ENCODE measurements at regions not wholly inside any gene's neighbourhood (a gene's known extent, or its start where the extent isn't known, plus 50 kb on each side); places are given as distances from the start of the nearest gene placed in this dataset.
"Not testable (repeated sequence)": the region's sequence is repeated elsewhere in the genome, so short reads cannot be mapped to it uniquely, and the experiment has no call there.

DNA sequence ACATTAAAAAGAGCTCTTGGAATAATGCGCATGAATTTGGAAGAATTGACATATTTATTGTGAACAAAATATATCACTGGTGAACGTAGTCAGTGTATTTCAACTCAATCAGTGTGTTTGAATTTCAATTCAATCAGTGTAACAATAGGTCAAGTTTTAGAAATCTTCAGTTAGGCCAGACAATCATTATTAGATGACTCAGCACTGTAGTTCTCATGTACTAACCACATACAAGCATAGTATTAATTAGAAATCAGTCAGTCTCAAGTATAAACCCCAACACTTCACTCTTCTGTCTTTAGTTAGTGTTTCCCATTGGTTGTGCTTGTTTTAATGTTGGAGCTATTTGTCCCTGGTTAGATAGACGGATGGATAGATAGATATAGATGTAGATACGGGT lies 1247.9 kb downstream of the NXPH1 start:
- no peak for DNase-seq (ENCODE audit: low read depth)

DNA sequence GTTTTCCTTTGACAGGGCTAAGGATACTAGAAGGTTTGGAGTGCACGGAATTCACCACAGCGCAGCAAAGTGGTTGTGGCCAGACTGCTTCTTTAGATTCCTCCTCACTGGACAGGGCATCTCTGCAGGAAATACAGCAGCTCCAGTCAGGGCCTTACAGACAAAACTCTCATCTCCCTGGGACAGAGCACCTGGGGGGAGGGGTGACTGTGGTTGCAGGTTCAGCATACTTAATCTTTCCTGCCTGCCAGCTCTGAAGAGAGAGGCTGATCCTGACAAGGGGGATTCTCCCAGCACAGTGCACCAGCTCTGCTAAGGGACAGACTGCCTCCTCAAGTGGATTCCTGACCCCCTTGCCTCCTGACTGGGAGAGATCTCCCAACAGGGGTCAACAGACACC lies 1257.9 kb downstream of the NXPH1 start:
- DNase-seq (ENCODE audit: low read depth): no peak

DNA sequence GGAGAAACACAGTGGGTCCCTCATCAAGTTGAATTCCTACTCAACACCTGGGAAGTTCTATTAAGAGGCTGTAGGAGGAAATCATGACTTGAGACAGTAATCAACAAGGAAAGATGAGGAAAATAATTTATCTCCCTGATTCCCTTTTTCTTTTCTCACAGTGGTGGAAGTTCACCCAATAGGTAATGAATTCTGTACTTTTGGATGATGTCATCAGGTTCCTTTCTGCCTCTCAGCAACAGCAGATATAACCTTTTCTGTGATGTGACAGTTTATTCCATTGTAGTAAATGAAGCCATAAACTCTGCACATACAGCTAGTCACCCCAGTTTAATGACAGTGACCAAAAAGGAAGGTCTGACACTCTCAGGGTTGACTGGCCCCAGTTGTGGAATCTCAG lies 1265.0 kb downstream of the NXPH1 start:
- DNase-seq (ENCODE audit: low read depth): no peak

DNA sequence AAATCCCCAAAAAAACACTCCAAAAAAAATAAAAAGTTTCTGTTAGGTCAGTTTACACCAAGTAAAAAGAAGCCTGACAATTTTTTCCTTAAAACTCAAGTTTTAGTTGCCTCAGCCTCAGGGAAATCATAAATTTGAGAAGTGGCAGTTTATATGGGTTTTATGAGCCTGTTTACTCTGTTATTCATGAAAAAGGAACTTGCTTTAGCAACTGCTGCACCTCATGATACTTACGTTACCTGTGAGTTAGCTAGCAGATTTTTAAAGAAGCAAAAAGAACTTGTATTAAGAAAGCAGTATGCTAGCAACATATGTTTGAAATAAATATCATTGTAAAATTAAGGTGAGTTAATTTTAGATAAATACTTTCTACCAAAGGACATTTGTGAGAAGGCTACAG lies 1264.5 kb upstream of the PHF14 start:
- no peak for DNase-seq (ENCODE audit: low read depth)

DNA sequence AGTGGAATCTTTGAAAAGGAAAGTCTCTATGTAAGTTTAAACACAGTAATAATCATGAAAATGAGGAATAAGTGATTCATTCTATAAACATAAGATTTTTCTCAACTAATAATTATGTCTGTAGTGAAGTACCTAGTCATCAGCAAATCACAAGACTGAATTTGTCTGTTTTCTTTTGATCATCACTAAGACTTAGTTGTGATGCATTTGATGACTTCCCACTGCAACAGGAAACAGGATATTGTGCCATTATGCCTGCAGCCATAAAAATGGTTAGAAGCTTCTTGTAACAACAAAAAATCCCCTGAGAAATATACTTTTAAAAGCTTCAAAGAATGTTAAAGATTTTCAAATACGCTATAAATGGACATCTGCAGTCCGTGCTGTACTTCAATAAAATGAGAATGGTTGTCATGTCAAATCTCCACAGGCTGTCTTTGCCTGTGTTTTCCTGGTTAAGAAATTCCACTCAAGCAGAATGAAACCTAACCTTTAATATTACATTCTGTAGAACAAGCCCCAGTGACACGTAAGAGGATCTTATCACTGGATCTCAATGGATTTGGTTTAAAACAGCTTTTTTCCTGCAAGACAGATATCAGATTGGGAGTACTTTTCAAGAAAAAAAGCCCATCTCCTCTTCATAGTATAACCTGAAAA lies 1262.3 kb upstream of the PHF14 start:
- DNase-seq (ENCODE audit: low read depth): peak; percentile 9

DNA sequence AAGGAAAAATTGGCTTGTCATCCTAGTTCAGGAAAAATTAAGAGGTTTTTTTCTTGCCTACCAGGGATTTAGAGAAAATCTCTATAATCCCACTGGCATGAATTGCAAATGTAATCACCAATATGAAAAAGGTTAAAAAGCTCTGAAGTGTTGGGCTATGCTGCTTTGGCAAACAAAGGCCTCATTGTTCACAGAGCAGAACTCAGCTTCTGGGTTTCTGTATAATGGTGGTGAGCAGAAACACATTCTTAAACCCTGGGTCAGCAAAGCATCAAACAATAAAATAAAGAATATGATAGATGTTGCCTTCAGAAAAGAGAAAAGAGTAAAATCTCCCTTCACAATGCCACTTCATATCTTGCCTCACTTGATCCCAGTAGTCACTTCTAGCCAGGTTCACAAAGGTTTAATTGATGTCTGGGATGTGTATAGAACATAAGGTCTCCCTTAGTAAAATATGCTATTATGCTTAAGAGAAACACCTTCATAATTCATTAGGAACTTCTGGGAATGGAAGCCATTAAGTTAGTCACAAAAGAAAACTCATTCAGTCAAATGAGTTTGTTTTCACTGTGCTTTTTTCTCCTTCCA lies 1255.5 kb upstream of the PHF14 start:
- peak; percentile 39 for DNase-seq (ENCODE audit: low read depth)

DNA sequence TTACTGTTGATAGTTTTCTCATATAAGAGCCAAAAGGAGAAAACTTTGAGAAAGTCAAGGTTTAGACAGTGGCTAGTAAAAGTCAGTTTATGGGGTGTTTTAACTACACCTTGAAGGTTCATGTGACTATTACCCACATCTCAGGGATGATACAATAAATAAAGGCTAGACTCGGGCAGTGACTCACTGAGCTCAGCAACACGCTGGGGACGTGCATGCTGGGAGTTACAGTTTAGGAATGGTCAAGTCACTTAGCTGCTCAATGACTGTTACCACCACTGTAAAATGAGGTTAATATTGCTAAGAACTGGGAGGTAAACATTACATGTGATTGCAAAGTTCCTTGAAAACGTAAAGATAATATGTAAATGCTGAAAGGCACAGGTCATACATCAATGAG lies 1254.4 kb upstream of the PHF14 start:
- peak; percentile 48 for DNase-seq (ENCODE audit: low read depth)

DNA sequence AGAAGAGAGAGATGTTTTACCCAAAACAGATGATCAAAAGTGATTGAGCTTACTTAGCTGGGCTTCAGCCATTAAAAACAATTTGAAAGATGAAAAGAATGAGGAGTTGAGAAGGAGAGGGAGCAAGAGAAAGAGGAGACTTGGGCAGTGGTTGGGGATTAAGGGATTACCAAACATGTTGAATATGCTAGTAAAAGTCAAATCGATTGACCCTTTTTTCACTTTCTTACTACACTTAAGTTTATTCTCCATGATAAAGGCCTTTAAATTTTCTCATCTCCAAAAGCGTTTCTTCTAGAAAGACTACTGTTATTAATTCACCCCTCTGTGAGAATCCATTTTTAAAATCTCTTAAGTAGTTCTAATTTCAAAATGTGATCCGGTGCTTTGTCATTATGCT lies 1254.0 kb upstream of the PHF14 start:
- no peak for DNase-seq (ENCODE audit: low read depth)

DNA sequence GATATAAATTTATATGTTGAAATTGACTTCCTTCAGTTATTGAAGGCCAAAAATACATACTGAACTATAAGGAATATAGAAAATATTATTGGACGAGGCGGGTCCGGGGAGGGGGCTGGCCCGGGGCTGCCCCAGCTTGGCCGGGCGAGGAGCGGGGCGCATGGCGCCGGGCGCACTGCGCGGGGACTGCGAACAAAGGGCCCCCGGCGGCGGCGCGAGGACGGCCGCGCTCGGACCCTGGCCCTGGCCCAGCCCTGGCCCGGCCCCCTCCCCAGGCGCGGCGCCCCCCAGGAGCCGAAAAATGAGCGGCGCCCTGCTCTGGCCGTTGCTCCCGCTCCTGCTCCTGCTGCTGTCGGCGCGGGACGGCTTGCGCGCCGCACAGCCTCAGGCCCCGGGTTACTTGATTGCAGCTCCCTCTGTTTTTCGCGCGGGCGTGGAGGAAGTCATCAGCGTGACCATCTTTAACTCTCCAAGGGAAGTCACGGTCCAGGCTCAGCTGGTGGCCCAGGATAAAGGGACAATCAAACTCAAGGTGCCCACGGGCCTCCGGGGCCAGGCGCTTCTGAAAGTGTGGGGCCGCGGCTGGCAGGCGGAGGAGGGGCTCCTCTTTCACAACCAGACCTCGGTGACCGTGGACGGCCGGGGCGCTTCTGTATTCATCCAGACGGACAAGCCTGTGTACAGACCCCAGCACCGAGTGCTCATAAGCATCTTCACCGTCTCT lies 1247.6 kb upstream of the PHF14 start:
- not testable (repeated sequence) for DNase-seq (ENCODE audit: low read depth)

DNA sequence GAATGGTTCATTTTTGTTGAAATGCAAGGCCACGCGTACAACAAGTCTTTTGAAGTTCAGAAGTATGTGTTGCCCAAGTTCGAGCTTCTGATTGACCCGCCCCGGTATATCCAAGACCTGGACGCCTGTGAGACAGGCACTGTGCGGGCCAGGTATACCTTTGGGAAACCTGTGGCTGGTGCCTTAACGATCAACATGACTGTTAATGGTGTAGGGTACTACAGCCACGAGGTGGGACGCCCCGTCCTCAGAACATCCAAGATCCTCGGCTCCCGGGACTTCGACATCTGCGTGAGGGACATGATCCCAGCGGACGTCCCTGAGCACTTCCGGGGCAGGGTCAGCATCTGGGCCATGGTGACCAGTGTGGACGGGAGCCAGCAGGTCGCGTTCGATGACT lies 1246.9 kb upstream of the PHF14 start:
- not testable (repeated sequence) for DNase-seq (ENCODE audit: low read depth)

DNA sequence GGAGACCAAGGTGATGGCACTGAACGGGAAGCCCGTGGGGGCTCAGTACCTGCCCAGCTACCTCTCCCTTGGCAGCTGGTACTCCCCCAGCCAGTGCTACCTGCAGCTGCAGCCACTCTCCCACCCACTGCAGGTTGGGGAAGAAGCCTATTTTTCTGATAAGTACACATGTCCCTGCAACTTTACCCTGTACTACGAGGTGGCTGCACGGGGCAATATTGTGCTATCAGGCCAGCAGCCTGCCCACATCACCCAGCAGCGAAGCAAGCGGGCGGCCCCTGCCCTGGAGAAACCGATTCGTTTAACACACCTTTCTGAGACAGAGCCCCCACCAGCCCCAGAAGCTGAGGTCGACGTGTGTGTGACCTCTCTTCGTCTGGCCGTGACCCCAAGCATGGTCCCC lies 1246.2 kb upstream of the PHF14 start:
- not testable (repeated sequence) for DNase-seq (ENCODE audit: low read depth)

DNA sequence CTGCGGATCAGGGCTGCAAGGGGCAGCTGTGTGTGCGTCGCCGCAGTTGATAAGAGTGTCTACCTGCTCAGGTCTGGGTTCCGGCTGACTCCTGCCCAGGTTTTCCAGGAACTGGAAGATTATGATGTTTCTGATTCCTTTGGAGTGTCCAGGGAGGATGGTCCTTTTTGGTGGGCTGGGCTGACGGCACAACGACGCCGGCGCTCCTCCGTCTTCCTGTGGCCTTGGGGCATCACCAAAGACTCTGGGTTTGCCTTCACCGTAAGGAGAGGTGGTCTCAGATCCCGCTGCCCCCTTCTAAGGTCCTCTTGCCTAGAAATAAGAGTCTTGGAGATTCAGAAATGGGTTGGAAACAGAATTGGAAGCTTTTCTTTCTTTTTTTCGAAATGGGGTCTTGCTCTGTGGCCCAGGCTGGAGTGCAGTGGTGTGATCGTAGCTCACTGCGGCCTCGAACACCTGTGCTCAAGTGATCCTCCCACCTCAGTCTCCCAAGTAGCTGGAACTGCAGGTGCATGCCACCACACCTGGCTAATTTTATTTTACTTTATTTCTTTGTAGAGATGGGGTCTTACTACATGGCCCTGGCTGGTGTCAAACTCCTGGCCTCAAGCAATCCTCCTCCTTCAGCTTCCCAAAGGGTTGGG lies 1245.5 kb upstream of the PHF14 start:
- not testable (repeated sequence) for DNase-seq (ENCODE audit: low read depth)

DNA sequence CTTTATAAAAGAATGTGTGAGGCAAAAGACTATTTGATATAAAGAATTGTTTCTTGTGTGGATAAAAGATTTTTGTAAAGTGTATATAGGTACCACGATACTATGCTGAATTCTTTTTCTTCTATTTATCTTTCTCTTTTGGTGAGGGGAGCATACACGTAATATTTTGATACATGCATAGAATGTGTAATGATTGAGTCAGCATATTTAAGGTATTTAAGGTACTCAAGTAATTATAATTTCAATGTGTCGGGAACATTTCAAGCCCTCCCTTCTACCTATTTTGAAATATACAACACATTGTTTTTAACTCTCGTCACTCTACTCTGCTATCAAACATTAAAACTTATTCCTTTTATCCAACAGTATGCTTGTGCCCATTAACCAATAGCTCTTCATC lies 1221.6 kb upstream of the PHF14 start:
- DNase-seq (ENCODE audit: low read depth): no peak

DNA sequence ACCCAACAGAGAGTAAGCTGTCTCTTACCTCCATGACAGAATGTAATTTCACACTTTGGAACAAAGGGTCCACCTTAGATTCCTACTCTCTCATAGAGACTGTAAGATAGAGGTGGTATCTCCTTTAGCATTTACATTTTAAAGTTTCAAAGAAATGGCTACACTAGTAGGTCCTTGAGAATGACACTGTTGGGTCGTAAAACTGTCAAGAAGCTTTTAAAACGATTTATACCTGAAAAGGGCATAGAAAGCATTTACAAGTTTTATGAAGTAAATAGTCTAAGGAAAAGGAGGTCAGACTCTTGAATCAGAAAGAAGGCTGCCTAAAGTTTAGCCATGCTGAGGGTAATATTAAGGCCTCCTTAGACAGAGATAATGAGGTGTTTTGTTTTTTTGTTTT lies 1212.4 kb upstream of the PHF14 start:
- DNase-seq (ENCODE audit: low read depth): no peak

DNA sequence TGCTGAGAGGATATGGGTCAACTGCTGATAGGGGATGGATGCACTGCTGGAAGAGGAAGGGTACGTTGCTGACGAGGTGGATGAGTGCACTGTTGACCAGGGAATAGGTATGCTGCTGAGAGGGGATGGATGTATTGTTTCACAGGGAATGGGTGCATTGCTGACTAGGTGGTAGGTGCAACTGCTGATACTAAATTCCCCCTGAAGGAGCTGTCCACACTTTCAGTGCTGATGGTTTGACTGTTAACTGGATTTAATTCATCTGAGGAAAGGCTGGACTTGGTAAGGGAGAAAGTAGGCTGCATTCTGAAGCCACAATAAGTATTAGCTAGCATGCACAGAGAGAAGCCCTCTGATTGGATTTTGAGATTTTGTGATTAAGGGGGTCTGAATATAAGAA lies 1196.8 kb upstream of the PHF14 start:
- no peak for DNase-seq (ENCODE audit: low read depth)

DNA sequence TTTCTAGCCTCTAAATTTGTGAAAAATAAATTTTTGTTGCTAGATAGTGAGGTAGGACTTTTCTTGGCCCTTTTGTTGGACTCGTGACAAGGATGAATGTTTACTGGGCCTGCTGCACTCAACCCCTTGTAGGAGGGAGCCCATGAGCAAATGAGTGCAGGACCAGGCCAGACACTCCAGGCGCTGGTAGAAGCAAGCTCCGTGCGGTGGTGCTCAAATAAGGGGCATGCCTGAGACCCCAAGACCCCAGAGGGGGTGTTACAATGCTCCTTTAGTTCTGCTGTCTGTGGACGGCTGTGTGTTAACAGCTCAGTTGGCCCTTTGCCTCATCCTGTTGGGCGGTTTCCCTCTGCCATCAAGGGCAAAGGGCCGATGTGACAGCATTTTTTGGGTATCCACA lies 1195.3 kb upstream of the PHF14 start:
- DNase-seq (ENCODE audit: low read depth): no peak

DNA sequence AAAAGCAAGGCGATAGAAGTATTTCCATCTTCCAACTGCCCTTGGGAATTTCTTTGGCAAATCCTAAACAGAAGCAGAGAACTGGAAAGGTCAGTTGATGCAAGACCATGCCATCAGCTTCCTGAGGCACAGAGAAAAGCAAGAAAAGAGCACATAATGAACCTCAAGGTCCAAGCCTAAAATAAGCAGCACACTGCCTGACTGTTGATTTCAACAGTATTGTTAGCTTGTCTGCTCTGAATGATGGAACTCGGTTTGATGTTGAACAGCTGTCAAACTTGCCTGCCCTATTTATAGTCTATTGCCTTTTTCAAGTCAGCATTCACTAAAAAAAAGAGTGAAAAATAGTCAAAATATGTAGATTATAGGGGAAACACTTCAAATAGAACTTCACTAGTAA lies 1192.0 kb upstream of the PHF14 start:
- DNase-seq (ENCODE audit: low read depth): no peak

DNA sequence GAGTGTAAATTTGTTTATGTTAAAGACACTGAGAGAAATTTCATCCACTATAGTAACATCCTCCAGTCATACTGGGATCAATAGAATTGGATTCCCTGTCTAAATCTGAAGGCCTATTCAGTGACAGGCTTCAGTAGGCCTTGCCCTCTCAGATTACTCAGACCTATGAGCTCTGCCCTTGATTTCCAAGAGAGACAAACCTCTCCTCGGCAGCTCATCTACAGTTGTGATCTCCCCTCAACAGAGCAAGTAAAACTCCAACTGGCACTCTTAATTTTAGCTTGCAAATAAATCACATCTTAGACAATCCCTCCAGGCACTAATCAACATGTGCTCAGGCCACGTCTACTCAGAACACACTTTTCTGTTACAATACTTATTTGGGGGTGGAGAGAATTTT lies 1191.4 kb upstream of the PHF14 start:
- DNase-seq (ENCODE audit: low read depth): no peak

DNA sequence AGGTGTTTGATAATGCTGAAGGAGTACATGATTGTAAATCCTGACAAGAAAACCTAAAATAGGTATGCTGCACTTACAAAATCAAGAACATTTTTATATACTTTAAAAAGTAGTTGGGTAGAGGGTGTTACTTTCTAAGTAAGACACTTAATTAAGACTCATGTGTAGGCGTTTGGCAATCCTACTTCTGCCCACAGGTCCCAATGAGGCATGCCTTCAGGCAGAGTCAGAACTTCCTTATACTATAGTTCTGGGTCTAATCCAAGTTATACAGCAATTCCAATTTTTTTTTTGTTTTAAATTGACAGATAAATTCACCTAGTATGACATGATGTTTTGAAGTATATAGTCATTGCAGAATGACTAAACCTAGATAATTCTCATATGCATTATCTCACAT lies 1188.5 kb upstream of the PHF14 start:
- no peak for DNase-seq (ENCODE audit: low read depth)

DNA sequence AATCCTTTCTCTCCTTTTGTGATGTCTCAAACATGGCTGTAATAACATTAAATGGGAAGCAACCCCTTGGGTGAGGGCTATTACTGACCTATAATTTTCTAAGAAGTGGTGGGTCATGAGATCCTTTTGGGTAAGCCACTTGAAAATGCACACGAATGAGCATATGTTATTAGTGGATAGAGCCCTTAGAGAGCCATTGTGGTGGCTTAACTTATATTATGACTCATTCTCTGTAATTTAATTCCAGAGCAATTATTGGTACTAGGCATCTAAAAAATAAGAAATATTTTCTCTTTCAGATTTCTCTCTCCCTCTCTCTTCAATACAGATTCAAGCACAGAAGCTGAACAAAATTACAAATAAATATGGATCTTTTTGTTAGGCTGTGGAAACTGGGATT lies 1177.4 kb upstream of the PHF14 start:
- no peak for DNase-seq (ENCODE audit: low read depth)

DNA sequence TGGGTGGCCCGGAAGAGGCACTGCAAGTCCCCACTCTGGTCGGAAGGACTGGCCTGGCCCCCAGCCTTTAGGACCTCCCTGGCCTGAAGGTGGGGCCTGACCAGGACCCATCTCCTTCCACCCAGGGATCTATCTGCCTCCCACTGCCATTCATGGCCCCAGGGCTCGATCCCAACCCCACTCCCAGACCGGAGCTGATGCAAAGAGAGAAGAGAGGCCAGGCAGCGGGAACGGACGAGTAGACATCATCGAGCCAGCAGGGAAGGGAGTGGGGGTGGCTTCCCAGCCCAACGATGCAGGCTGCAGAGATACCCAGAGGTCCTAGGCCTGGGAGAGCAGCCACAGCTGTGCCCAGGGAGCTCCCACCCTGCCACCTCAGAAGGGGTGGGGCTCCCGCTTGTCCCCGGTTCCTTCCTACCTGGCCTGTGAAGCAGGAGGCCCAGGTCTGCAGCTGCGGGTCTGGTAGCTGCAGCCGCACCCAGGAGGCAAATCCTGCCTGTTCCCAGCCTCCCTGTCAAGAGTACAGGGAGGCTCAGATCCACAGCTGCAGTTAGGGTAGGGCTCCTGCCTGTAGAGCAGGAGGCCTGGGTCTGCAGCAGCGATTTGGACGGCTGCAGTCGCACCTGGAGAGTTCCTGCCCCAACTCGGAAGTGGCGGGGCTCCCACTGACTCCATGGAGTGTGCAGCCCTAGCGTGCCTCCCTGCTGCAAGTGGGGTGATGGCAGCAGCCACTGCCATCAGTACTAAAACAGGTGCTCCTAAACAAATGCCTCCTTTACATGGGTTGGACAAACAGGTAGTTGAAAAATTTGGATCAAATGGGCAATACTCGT lies 1151.0 kb upstream of the PHF14 start:
- DNase-seq (ENCODE audit: low read depth): no peak

DNA sequence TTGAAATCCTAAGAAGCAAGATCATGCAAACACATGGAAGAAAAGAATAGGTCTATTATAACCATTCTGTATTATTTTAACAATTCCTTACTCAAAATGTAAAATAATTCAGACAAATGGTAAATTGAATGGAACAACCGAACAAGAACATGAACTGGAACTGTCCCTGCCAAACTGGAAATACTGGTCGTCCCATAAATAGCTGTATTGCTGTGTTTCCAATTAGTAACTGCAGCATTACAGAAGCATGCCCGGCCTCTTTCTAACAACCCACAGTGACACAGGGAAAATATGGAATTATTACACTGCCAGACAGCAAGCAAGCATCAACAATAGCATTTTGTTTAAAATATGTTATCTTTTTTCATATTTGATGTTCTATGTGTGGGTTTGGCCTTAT lies 1138.5 kb upstream of the PHF14 start:
- no peak for DNase-seq (ENCODE audit: low read depth)
